HCT116 (cell line): ENCODE measurements at regions not wholly inside any gene's neighbourhood (a gene's known extent, or its start where the extent isn't known, plus 50 kb on each side); places are given as distances from the start of the nearest gene placed in this dataset.

Experiments used
- ATAC-seq: fragments of 200-7000 bp; cut with Tn5 transposase; 2 replicates; pipeline ENCODE4 v1.9.1; 2020; ENCODE audit warnings: mild to moderate bottlenecking, moderate library complexity
- BruUV-seq: library from RNA; stranded (reverse); fragments of 400-500 nt; replicated peaks from 2 replicates; lab custom pipeline; 2021; lab: Mats Ljungman, UMichigan
- CTCF ChIA-PET: fragments of 300-600 bp; sonication (Branson Sonifier 250); formaldehyde crosslinking; loops from one replicate; lab custom pipeline; 2021; ENCODE audit warnings: antibody characterized with exemption; lab: Charles Lee
- POLR2A ChIA-PET: fragments of 300-600, 350-600 bp; sonication (Branson Sonifier 250); formaldehyde crosslinking; loops from one replicate; lab custom pipeline; 2021; ENCODE audit warnings: antibody characterized with exemption; lab: Charles Lee
- RAD21 ChIA-PET, 2 experiments: fragments of 300-600 bp; sonication (Branson Sonifier 250); formaldehyde crosslinking; loops; one replicate each; lab custom pipeline; 2023; ENCODE audit warnings: low total read pairs in 2 of 2; ENCODE audit not compliant: uncharacterized antibody in 2 of 2, unreplicated experiment in 2 of 2, low non-redundant PET in 1 of 2; lab: Charles Lee
- DNase-seq: peaks from one replicate; pipeline ENCODE4 v3.0.0-alpha.2; 2010; ENCODE audit warnings: low read depth, low spot score
- H2AFZ ChIP-seq: fragments of 200-600 bp; shearing (Covaris generic), sonication (generic); 2 replicates; pipeline ENCODE4 v1.6.1; 2017; ENCODE audit warnings: low read depth, mixed run types, mixed read lengths, antibody characterized with exemption, low read length; ENCODE audit not compliant: poor library complexity, severe bottlenecking
- H3K27ac ChIP-seq: 2 replicates; pipeline ENCODE4 v1.5.1; 2012; ENCODE audit warnings: low read depth, low read length
- H3K27me3 ChIP-seq: fragments of 200-600 bp; sonication (generic); 2 replicates; pipeline ENCODE4 v1.6.1; 2016; ENCODE audit warnings: mixed run types, low read length, mixed read lengths; ENCODE audit not compliant: insufficient read depth
- H3K36me3 ChIP-seq, 2 experiments: fragments of 200-500 bp in 1 of 2; fragments of 200-600 bp in 1 of 2; sonication (Bioruptor generic) in 1 of 2; sonication (generic) in 1 of 2; 2 replicates each; pipeline versions ENCODE4 v1.5.1 to v1.6.1; 2014 to 2016; ENCODE audit warnings: low read length in 2 of 2, inconsistent platforms in 1 of 2, mixed read lengths in 1 of 2, mixed run types in 1 of 2; ENCODE audit not compliant: insufficient read depth in 2 of 2, control insufficient read depth in 1 of 2
- H3K4me1 ChIP-seq, 2 experiments: fragments of 200-600 bp in 1 of 2; sonication (generic) in 1 of 2; 2 replicates each; pipeline versions ENCODE4 v1.5.1 to v1.6.1; 2012 to 2017; ENCODE audit warnings: low read length in 2 of 2, inconsistent platforms in 1 of 2, mild to moderate bottlenecking in 1 of 2, mixed read lengths in 1 of 2, mixed run types in 1 of 2, moderate library complexity in 1 of 2; ENCODE audit not compliant: insufficient read depth in 2 of 2, control insufficient read depth in 1 of 2
- H3K4me2 ChIP-seq: fragments of 200-600 bp; sonication (generic); 2 replicates; pipeline ENCODE4 v1.6.1; 2017; ENCODE audit warnings: mixed run types, low read length, mixed read lengths
- H3K4me3 ChIP-seq, 2 experiments: fragments of 200-600 bp in 1 of 2; sonication (generic) in 1 of 2; replicated peaks in 1 of 2; 2 replicates each; pipeline ENCODE4 v1.5.1; 2011 to 2016; ENCODE audit warnings: low read length in 2 of 2, control low read depth in 1 of 2, low read depth in 1 of 2, mild to moderate bottlenecking in 1 of 2, mixed read lengths in 1 of 2, mixed run types in 1 of 2
- H3K79me2 ChIP-seq: fragments of 200-600 bp; sonication (generic); 2 replicates; pipeline ENCODE4 v1.6.1; 2017; ENCODE audit warnings: mild to moderate bottlenecking, mixed run types, low read length, moderate library complexity, mixed read lengths; ENCODE audit not compliant: insufficient read depth
- H3K9ac ChIP-seq: fragments of 200-600 bp; sonication (generic); 2 replicates; pipeline ENCODE4 v1.6.1; 2016; ENCODE audit warnings: low read length, mixed read lengths
- H3K9me2 ChIP-seq: fragments of 200-600 bp; sonication (generic), shearing (Covaris generic); 2 replicates; pipeline ENCODE4 v1.6.1; 2017; ENCODE audit warnings: mixed run types, mild to moderate bottlenecking, moderate library complexity; ENCODE audit not compliant: insufficient read depth
- H3K9me3 ChIP-seq, 2 experiments: fragments of 200-500 bp in 1 of 2; fragments of 200-600 bp in 1 of 2; sonication (Bioruptor generic) in 1 of 2; sonication (generic) in 1 of 2; 2 replicates each; pipeline ENCODE4 v1.6.1; 2014 to 2017; ENCODE audit warnings: low read length in 2 of 2, mixed read lengths in 2 of 2, inconsistent platforms in 1 of 2, low read depth in 1 of 2, mild to moderate bottlenecking in 1 of 2, mixed run types in 1 of 2, moderate library complexity in 1 of 2; ENCODE audit not compliant: control insufficient read depth in 1 of 2, insufficient read depth in 1 of 2
- H4K20me1 ChIP-seq: fragments of 200-600 bp; sonication (generic), shearing (Covaris generic); 2 replicates; pipeline ENCODE4 v1.6.1; 2017; ENCODE audit warnings: mixed run types, mild to moderate bottlenecking, moderate library complexity; ENCODE audit not compliant: insufficient read depth
- ATF3 ChIP-seq: IDR thresholded peaks from 2 replicates; pipeline ENCODE4 v1.6.1; 2012
- CBX3 ChIP-seq: IDR thresholded peaks from 2 replicates; pipeline ENCODE4 v1.6.1; 2012; ENCODE audit warnings: low read depth
- CEBPB ChIP-seq: IDR thresholded peaks from 2 replicates; pipeline ENCODE4 v1.6.1; 2012; ENCODE audit warnings: low read depth
- EGR1 ChIP-seq: IDR thresholded peaks from 2 replicates; pipeline ENCODE4 v1.6.1; 2012; ENCODE audit warnings: low read depth
- ELF1 ChIP-seq: IDR thresholded peaks from 2 replicates; pipeline ENCODE4 v1.6.1; 2012; ENCODE audit warnings: low read depth, borderline replicate concordance
- EZH2 ChIP-seq: fragments of 200-600 bp; sonication (generic); IDR thresholded peaks from 2 replicates; pipeline ENCODE4 v1.6.1; 2017; ENCODE audit warnings: antibody characterized with exemption, mixed run types
- JUND ChIP-seq: IDR thresholded peaks from 2 replicates; pipeline ENCODE4 v1.6.1; 2012
- POLR2A ChIP-seq: IDR thresholded peaks from 2 replicates; pipeline ENCODE4 v1.7.0; 2011; ENCODE audit warnings: borderline replicate concordance; ENCODE audit not compliant: insufficient read depth, insufficient read length; ENCODE audit errors: extremely low read depth
- POLR2AphosphoS5 ChIP-seq: IDR thresholded peaks from 2 replicates; pipeline ENCODE4 v1.6.1; 2011; ENCODE audit warnings: mild to moderate bottlenecking, low read depth, low read length, moderate library complexity
- RAD21 ChIP-seq: IDR thresholded peaks from 2 replicates; pipeline ENCODE4 v1.6.1; 2012; ENCODE audit warnings: low read depth, mild to moderate bottlenecking
- SIN3A ChIP-seq: IDR thresholded peaks from 2 replicates; pipeline ENCODE4 v1.6.1; 2012; ENCODE audit warnings: low read depth
- SP1 ChIP-seq: IDR thresholded peaks from 2 replicates; pipeline ENCODE4 v1.6.1; 2012; ENCODE audit warnings: low read depth
- SRF ChIP-seq: IDR thresholded peaks from 2 replicates; pipeline ENCODE4 v1.6.1; 2012; ENCODE audit warnings: low read depth
- TCF7L2 ChIP-seq: IDR thresholded peaks from 2 replicates; pipeline ENCODE4 v1.7.0; 2011; ENCODE audit warnings: borderline replicate concordance, inconsistent platforms; ENCODE audit not compliant: insufficient read depth, insufficient read length; ENCODE audit errors: extremely low read depth
- YY1 ChIP-seq: IDR thresholded peaks from 2 replicates; pipeline ENCODE4 v1.6.1; 2011; ENCODE audit warnings: low read length, low read depth, moderate library complexity, mild to moderate bottlenecking; ENCODE audit not compliant: insufficient replicate concordance; ENCODE audit errors: extremely low read depth
- ZBTB33 ChIP-seq: IDR thresholded peaks from 2 replicates; pipeline ENCODE4 v1.6.1; 2011; ENCODE audit warnings: mild to moderate bottlenecking, low read length, moderate library complexity; ENCODE audit not compliant: insufficient replicate concordance; ENCODE audit errors: extremely low read depth
- ZNF274 ChIP-seq: fragments of 200-500 bp; sonication (Bioruptor generic); IDR thresholded peaks from 2 replicates; pipeline ENCODE4 v1.6.1; 2014; ENCODE audit warnings: mild to moderate bottlenecking, low read depth, low read length, inconsistent platforms
- intact Hi-C: fragments of 100-400 bp; cut with micrococcal nuclease; formaldehyde crosslinking; loops from 2 replicates; pipeline ENCODE4 v1.10.0; 2022

GRCh38 chr16:48101069-48101674, 54.6 kb downstream of the ABCC12 start:
- no peak overlapping the region for H2AFZ ChIP-seq
- H3K9me2 ChIP-seq = no peaks in the 10 kb centered on the region
- no peaks in the 10 kb centered on the region for H4K20me1 ChIP-seq
- TF ChIP-seq SRF = no peak
- TF ChIP-seq TCF7L2 = no peak
- TF ChIP-seq JUND = no peak
- no peak for TF ChIP-seq EGR1
- no peak for TF ChIP-seq SIN3A
- no peak for TF ChIP-seq ZBTB33
- no peak for TF ChIP-seq SP1
- no peak for TF ChIP-seq ATF3
- no peak for TF ChIP-seq ZNF274
- TF ChIP-seq EZH2 = no peak
- no peak for TF ChIP-seq ELF1
- no peak for TF ChIP-seq POLR2A
- no peak for TF ChIP-seq POLR2AphosphoS5
- no peak for TF ChIP-seq CEBPB
- TF ChIP-seq CBX3 = no peak
- TF ChIP-seq YY1 = no peak
- no peak for TF ChIP-seq RAD21
- H3K4me3 ChIP-seq = no peak overlapping the region
- ATAC-seq (no peak), DNase-seq (no peak)
- RAD21 ChIA-PET = no interaction called here
- H3K4me2 ChIP-seq = no peak overlapping the region
- H3K27ac ChIP-seq = no peak overlapping the region
- H3K4me1 ChIP-seq = peaks cover 0 to 2% of the 10 kb centered on the region in 2 experiments; a peak in 1 of 4 replicates
- no peaks in the 10 kb centered on the region for H3K36me3 ChIP-seq
- H3K9ac ChIP-seq = no peak overlapping the region
- no peaks in the 10 kb centered on the region for H3K79me2 ChIP-seq
- intact Hi-C loops = no loop called here
- BruUV-seq = no TSS peak
- CTCF ChIA-PET = no interaction called here
- POLR2A ChIA-PET = no interaction called here
- H3K27me3 ChIP-seq = no peaks in the 10 kb centered on the region
- H3K9me3 ChIP-seq = no peaks in the 10 kb centered on the region
